Activated CD4-positive, alpha-beta T cell treated with anti-CD3 and anti-CD28 coated beads, Interleukin-2, amount 50 U/mL, for 48 hours (primary cell): ENCODE measurements at regions not wholly inside any gene's neighbourhood (a gene's known extent, or its start where the extent isn't known, plus 50 kb on each side); places are given as distances from the start of the nearest gene placed in this dataset.

Experiments used
- DNase-seq, 2 experiments: peaks; one replicate each; pipeline ENCODE4 v3.0.0-alpha.2; 2020

GRCh38 chr12:61869796-61870195 lies 390.4 kb upstream of the USP15 start:
- DNase-seq, result no peak

GRCh38 chr12:61870658-61871484 lies 389.3 kb upstream of the USP15 start:
- no peak for DNase-seq

GRCh38 chr12:61871485-61871810 lies 388.8 kb upstream of the USP15 start:
- no peak for DNase-seq

GRCh38 chr12:61879229-61879628 lies 381.0 kb upstream of the USP15 start:
- DNase-seq, result no peak

- DNase-seq, result no peak
Measured at GRCh38 chr12:61880186-61880585, 380.0 kb upstream of the USP15 start.

- no peak for DNase-seq
Measured at GRCh38 chr12:61891632-61892031, 368.6 kb upstream of the USP15 start.

GRCh38 chr12:61894168-61894567 lies 366.0 kb upstream of the USP15 start:
- no peak for DNase-seq

GRCh38 chr12:61896436-61896835 lies 363.8 kb upstream of the USP15 start:
- no peak for DNase-seq

- DNase-seq, result no peak
Measured at GRCh38 chr12:61902403-61902802, 357.8 kb upstream of the USP15 start.

GRCh38 chr12:61911113-61911512 lies 349.1 kb upstream of the USP15 start:
- no peak for DNase-seq

GRCh38 chr12:61915420-61915819 lies 344.8 kb upstream of the USP15 start:
- no peak for DNase-seq

GRCh38 chr12:61916831-61917230 lies 343.4 kb upstream of the USP15 start:
- no peak for DNase-seq

GRCh38 chr12:61919686-61920085 lies 340.5 kb upstream of the USP15 start:
- no peak for DNase-seq

GRCh38 chr12:61920230-61920629 lies 340.0 kb upstream of the USP15 start:
- no peak for DNase-seq

GRCh38 chr12:61923152-61923551 lies 337.1 kb upstream of the USP15 start:
- no peak for DNase-seq

GRCh38 chr12:61934564-61934963 lies 325.6 kb upstream of the USP15 start:
- no peak for DNase-seq

GRCh38 chr12:61939977-61940376 lies 320.2 kb upstream of the USP15 start:
- no peak for DNase-seq

GRCh38 chr12:61956545-61956944 lies 303.7 kb upstream of the USP15 start:
- no peak for DNase-seq

GRCh38 chr12:61974461-61974860 lies 285.7 kb upstream of the USP15 start:
- no peak for DNase-seq

- DNase-seq, result no peak
Measured at GRCh38 chr12:61985830-61986229, 274.4 kb upstream of the USP15 start.

GRCh38 chr12:61987173-61987572 lies 273.0 kb upstream of the USP15 start:
- DNase-seq, result no peak

- no peak for DNase-seq
Measured at GRCh38 chr12:61991661-61992060, 268.5 kb upstream of the USP15 start.

- no peak for DNase-seq
Measured at GRCh38 chr12:61993734-61994345, 266.4 kb upstream of the USP15 start.

- no peak for DNase-seq
Measured at GRCh38 chr12:61996717-61997116, 263.5 kb upstream of the USP15 start.

GRCh38 chr12:61998791-61999190 lies 261.4 kb upstream of the USP15 start:
- DNase-seq, result no peak
